ENCODE measurements at regions not wholly inside any gene's neighbourhood (a gene's known extent, or its start where the extent isn't known, plus 50 kb on each side); places are given as distances from the start of the nearest gene placed in this dataset.
A peak's percentile ranks its signal among the peaks of the same experiment; 100 is the strongest.

- H3K36me3 ChIP-seq (ENCODE audit: control insufficient read depth in 2 of 2, insufficient read depth in 2 of 2, low read length in 1 of 2), result no peaks in the 10 kb centered on the region
- H4K20me1 ChIP-seq (ENCODE audit: control insufficient read depth, insufficient read depth), result no peaks in the 10 kb centered on the region
- no TSS peak for BruUV-seq (replicated peaks)
- no peaks in the 10 kb centered on the region for H3K27me3 ChIP-seq (replicated peaks in 1 of 2; ENCODE audit: control insufficient read depth in 2 of 2, insufficient read depth in 2 of 2, low read length in 1 of 2)
- in situ Hi-C loops (cut with MboI) (no loop called here), intact Hi-C loops (cut with micrococcal nuclease; ENCODE audit: unreplicated experiment) (no loop called here)
- 3% methylated on average over 1 of the region's 1 CpG for WGBS (ENCODE audit: insufficient coverage, insufficient replicate concordance, low lambda C conversion rate, missing lambda C conversion rate)
- H3K4me1 ChIP-seq (ENCODE audit: control insufficient read depth, insufficient read depth, low read length), result no peaks in the 10 kb centered on the region
- no peak for FAIRE-seq
- H3K9ac ChIP-seq (ENCODE audit: control insufficient read depth, insufficient read depth, low read length), result no peak overlapping the region
- H3K9me3 ChIP-seq (replicated peaks; ENCODE audit: control insufficient read depth, insufficient read depth, low read length), result peaks cover 5% of the 10 kb centered on the region; the same call in 2 of the 3 replicates
- H2AFZ ChIP-seq (ENCODE audit: control insufficient read depth, low read depth, low read length), result no peak overlapping the region
- peak; percentile 88 for ATAC-seq
- no peak overlapping the region for H3K4me3 ChIP-seq
- ChIA-PET POLR2A (no interaction called here), RAD21 (ENCODE audit: unreplicated experiment) (interaction anchor here (0.8 kb wide), 1 partner anchor 199 kb away, joined by 4 read pairs; no protein-coding TSS in a partner anchor), CTCF (no interaction called here), SMC1A (ENCODE audit: uncharacterized antibody, unreplicated experiment) (interaction anchor here (0.7 to 1.1 kb wide), 3 partner anchors 10 to 573 kb away, joined by 3 to 5 read pairs (median 3); no protein-coding TSS in a partner anchor)
- no peaks in the 10 kb centered on the region for H3K79me2 ChIP-seq (ENCODE audit: control insufficient read depth, insufficient read depth, low read length)
- peak overlapping the region; percentile 61; the same call in 1 of the 2 replicates for H3K4me2 ChIP-seq (ENCODE audit: control insufficient read depth, insufficient read depth)
- no peak overlapping the region for H3K27ac ChIP-seq (ENCODE audit: control insufficient read depth, insufficient read depth)
- DNase-seq (ENCODE audit: low read depth, low spot score), result no peak
- no peak for TF ChIP-seq ZNF274 (IDR thresholded peaks at IDR 0.05; ENCODE audit: insufficient read depth, insufficient read length)
- no peak for TF ChIP-seq MLLT1 (IDR thresholded peaks at IDR 0.05)
- no peak for TF ChIP-seq ATF7 (IDR thresholded peaks at IDR 0.05; ENCODE audit: low read depth)
- peak; percentile 61; the same call in 1 of the 2 replicates for TF ChIP-seq JUNB (IDR thresholded peaks at IDR 0.05)
- no peak for TF ChIP-seq HDAC6 (IDR thresholded peaks at IDR 0.05; ENCODE audit: unreplicated experiment)
- TF ChIP-seq NFIC (IDR thresholded peaks at IDR 0.05; ENCODE audit: low read depth, low read length), result peak; percentile 59; the same call in 1 of the 2 replicates
- peak; percentile 59; the same call in 1 of the 2 replicates for TF ChIP-seq MTA2 (IDR thresholded peaks at IDR 0.05; ENCODE audit: low read depth)
- TF ChIP-seq IKZF2 (IDR thresholded peaks at IDR 0.05), result peak in 1 of 2 experiments; percentile 28; a peak in 2 of 4 replicates
These were observed 128.6 kb upstream of the CNR1 start for GRCh38 chr6:88294702-88295101.
